Vagina (tissue), 2 donors: ENCODE measurements at regions not wholly inside any gene's neighbourhood (a gene's known extent, or its start where the extent isn't known, plus 50 kb on each side); places are given as distances from the start of the nearest gene placed in this dataset.

Experiments
- DNase-seq, 2 donors: peaks; one replicate each; pipeline ENCODE4 v3.0.0-alpha.2; 2017; ENCODE audit errors: extremely low spot score in 2 of 2
- H3K27ac ChIP-seq: fragments of 200-600 bp; sonication (generic); one replicate; pipeline ENCODE4 v1.5.1; 2019
- H3K27me3 ChIP-seq: fragments of 200-600 bp; sonication (generic); one replicate; pipeline ENCODE4 v1.5.1; 2019
- H3K36me3 ChIP-seq, 2 donors: fragments of 200-600 bp; sonication (generic); one replicate each; pipeline ENCODE4 v1.5.1; 2017 to 2019
- H3K4me1 ChIP-seq: fragments of 200-600 bp; sonication (generic); one replicate; pipeline ENCODE4 v1.5.1; 2019
- H3K4me3 ChIP-seq, 2 donors: fragments of 200-600 bp; sonication (generic); 1 replicate in 1 of 2; 2 replicates in 1 of 2; pipeline ENCODE4 v1.5.1; 2016 to 2019
- H3K9me3 ChIP-seq: fragments of 200-600 bp; sonication (generic); one replicate; pipeline ENCODE4 v1.5.1; 2019
- POLR2A ChIP-seq, 2 donors: fragments of 450-650 bp; IDR thresholded peaks; one replicate each; pipeline ENCODE4 v1.6.1; 2017; ENCODE audit warnings: antibody characterized with exemption in 2 of 2, mild to moderate bottlenecking in 2 of 2, moderate library complexity in 2 of 2
- POLR2AphosphoS5 ChIP-seq, 2 donors: sonication (generic); formaldehyde crosslinking; IDR thresholded peaks; one replicate each; pipeline ENCODE4 v1.9.0; 2017; ENCODE audit warnings: antibody characterized with exemption in 2 of 2, mild to moderate bottlenecking in 2 of 2, low read depth in 1 of 2; ENCODE audit not compliant: insufficient read depth in 1 of 2
- intact Hi-C: fragments of 100-400 bp; cut with DNase I; formaldehyde crosslinking; loops from one replicate; pipeline ENCODE4 v1.15.1; 2023
- TF ChIP-seq, protein P1 (sequence below), 3 experiments: fragments of 450-650 bp in 2 of 3; fragments of 200-600 bp in 1 of 3; sonication (generic) in 1 of 3; IDR thresholded peaks; one replicate each; pipeline ENCODE4 v1.5.1; 2017 to 2019; ENCODE audit warnings: antibody characterized with exemption in 3 of 3, mild to moderate bottlenecking in 2 of 3, moderate library complexity in 2 of 3

GRCh38 chr7:91777522-91777921 lies 103.0 kb downstream of the MTERF1 start:
- H3K27me3 ChIP-seq = no peaks in the 10 kb centered on the region
- no peaks in the 10 kb centered on the region for H3K4me1 ChIP-seq
- no peak overlapping the region for H3K4me3 ChIP-seq
- H3K36me3 ChIP-seq = no peaks in the 10 kb centered on the region
- H3K9me3 ChIP-seq = no peaks in the 10 kb centered on the region
- H3K27ac ChIP-seq = no peak overlapping the region
- intact Hi-C loops = no loop called here
- no peak for DNase-seq
- TF ChIP-seq, protein P1, sequence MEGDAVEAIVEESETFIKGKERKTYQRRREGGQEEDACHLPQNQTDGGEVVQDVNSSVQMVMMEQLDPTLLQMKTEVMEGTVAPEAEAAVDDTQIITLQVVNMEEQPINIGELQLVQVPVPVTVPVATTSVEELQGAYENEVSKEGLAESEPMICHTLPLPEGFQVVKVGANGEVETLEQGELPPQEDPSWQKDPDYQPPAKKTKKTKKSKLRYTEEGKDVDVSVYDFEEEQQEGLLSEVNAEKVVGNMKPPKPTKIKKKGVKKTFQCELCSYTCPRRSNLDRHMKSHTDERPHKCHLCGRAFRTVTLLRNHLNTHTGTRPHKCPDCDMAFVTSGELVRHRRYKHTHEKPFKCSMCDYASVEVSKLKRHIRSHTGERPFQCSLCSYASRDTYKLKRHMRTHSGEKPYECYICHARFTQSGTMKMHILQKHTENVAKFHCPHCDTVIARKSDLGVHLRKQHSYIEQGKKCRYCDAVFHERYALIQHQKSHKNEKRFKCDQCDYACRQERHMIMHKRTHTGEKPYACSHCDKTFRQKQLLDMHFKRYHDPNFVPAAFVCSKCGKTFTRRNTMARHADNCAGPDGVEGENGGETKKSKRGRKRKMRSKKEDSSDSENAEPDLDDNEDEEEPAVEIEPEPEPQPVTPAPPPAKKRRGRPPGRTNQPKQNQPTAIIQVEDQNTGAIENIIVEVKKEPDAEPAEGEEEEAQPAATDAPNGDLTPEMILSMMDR (IDR thresholded peaks at IDR 0.05) = no peak

- intact Hi-C loops = no loop called here
- no peak for DNase-seq
- no peak overlapping the region for H3K4me3 ChIP-seq
- H3K27ac ChIP-seq = no peak overlapping the region
- no peaks in the 10 kb centered on the region for H3K9me3 ChIP-seq
- no peaks in the 10 kb centered on the region for H3K27me3 ChIP-seq
- TF ChIP-seq POLR2AphosphoS5 (IDR thresholded peaks at IDR 0.05; ENCODE audit: insufficient read depth in 1 of 2, low read depth in 1 of 2) = no peak
- no peak for TF ChIP-seq POLR2A (IDR thresholded peaks at IDR 0.05)
- TF ChIP-seq, protein P1 (IDR thresholded peaks at IDR 0.05) = no peak
- H3K36me3 ChIP-seq = no peaks in the 10 kb centered on the region
- H3K4me1 ChIP-seq = no peaks in the 10 kb centered on the region
These were observed 102.1 kb downstream of the MTERF1 start for GRCh38 chr7:91778416-91778815.

GRCh38 chr7:91780521-91780920 lies 100.0 kb downstream of the MTERF1 start:
- Histone ChIP-seq H3K27me3 (no peaks in the 10 kb centered on the region), H3K4me3 (no peak overlapping the region), H3K9me3 (no peaks in the 10 kb centered on the region), H3K4me1 (no peaks in the 10 kb centered on the region), H3K27ac (no peak overlapping the region), H3K36me3 (no peaks in the 10 kb centered on the region)
- intact Hi-C loops = no loop called here
- no peak for TF ChIP-seq POLR2A (IDR thresholded peaks at IDR 0.05)
- TF ChIP-seq, protein P1 (IDR thresholded peaks at IDR 0.05) = no peak
- no peak for TF ChIP-seq POLR2AphosphoS5 (IDR thresholded peaks at IDR 0.05; ENCODE audit: insufficient read depth in 1 of 2, low read depth in 1 of 2)
- DNase-seq = no peak

GRCh38 chr7:91784469-91784868 lies 96.0 kb downstream of the MTERF1 start:
- H3K4me3 ChIP-seq = no peak overlapping the region

DNA sequence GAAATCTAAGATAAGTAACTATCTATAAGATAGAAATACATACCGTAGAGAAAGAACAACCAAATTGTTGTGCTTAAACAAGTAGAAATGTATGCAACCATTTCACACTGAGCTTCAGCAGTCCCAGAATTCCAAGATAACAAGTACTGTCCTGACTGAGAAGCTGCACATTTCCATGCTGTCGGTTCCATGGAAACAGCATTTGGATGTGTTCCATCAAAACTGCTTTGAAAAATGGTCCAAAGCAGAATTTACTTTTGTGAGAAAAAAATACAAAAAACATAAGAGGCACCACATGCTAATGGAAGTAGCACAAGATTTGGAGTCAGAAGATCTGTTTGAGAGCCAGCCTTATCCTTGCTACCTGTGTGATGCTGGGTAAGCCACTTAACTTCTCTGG lies 92.6 kb downstream of the MTERF1 start:
- H3K27ac ChIP-seq = no peak overlapping the region
- H3K4me3 ChIP-seq = no peak overlapping the region
- H3K27me3 ChIP-seq = no peaks in the 10 kb centered on the region
- no peak for DNase-seq
- H3K36me3 ChIP-seq = no peaks in the 10 kb centered on the region
- H3K4me1 ChIP-seq = no peaks in the 10 kb centered on the region
- intact Hi-C loops = no loop called here
- H3K9me3 ChIP-seq = no peaks in the 10 kb centered on the region
- TF ChIP-seq POLR2A (IDR thresholded peaks at IDR 0.05) = no peak
- TF ChIP-seq, protein P1 (IDR thresholded peaks at IDR 0.05) = no peak
- no peak for TF ChIP-seq POLR2AphosphoS5 (IDR thresholded peaks at IDR 0.05; ENCODE audit: insufficient read depth in 1 of 2, low read depth in 1 of 2)

More at GRCh38 chr7:91784469-91784868, 96.0 kb downstream of the MTERF1 start:
- no peaks in the 10 kb centered on the region for H3K9me3 ChIP-seq
- DNase-seq = no peak
- TF ChIP-seq POLR2AphosphoS5 (IDR thresholded peaks at IDR 0.05; ENCODE audit: insufficient read depth in 1 of 2, low read depth in 1 of 2) (peak in 1 of 2 donors; percentile 42), POLR2A (IDR thresholded peaks at IDR 0.05) (no peak)
- TF ChIP-seq, protein P1 (IDR thresholded peaks at IDR 0.05) = peak in 2 of 3 experiments; percentile 23 to 51
- no peaks in the 10 kb centered on the region for H3K27me3 ChIP-seq
- intact Hi-C loops = no loop called here
- no peaks in the 10 kb centered on the region for H3K36me3 ChIP-seq
- H3K27ac ChIP-seq = no peak overlapping the region
- H3K4me1 ChIP-seq = no peaks in the 10 kb centered on the region
